ENCODE measurements at regions not wholly inside any gene's neighbourhood (a gene's known extent, or its start where the extent isn't known, plus 50 kb on each side); places are given as distances from the start of the nearest gene placed in this dataset.

- no peak for TF ChIP-seq POLR2A (IDR thresholded peaks at IDR 0.05)
- TF ChIP-seq CTCF (IDR thresholded peaks at IDR 0.05) = no peak
Observed at GRCh38 chrX:40371376-40371775, 209.4 kb upstream of the ATP6AP2 start.

Data from uterus (tissue), 2 donors.